HepG2 (cell line): ENCODE measurements at regions not wholly inside any gene's neighbourhood (a gene's known extent, or its start where the extent isn't known, plus 50 kb on each side); places are given as distances from the start of the nearest gene placed in this dataset.

Experiments
- ATAC-seq: fragments of 200-7000 bp; cut with Tn5 transposase; 3 replicates; pipeline ENCODE4 v1.9.1; 2020; ENCODE audit warnings: mild to moderate bottlenecking, moderate library complexity
- BruUV-seq: library from RNA; stranded (reverse); fragments of 400-500 nt; replicated peaks from 2 replicates; lab custom pipeline; 2021; lab: Mats Ljungman, UMichigan
- CTCF ChIA-PET: fragments of 300-600 bp; formaldehyde crosslinking; extraction: SDS; loops from one replicate; lab custom pipeline; 2021; ENCODE audit warnings: low total read pairs, inconsistent platforms, low intra/inter-chr PET ratio; lab: Yijun Ruan, JAX
- POLR2A ChIA-PET: fragments of 350-600 bp; sonication (Branson Sonifier 250); formaldehyde crosslinking; loops from one replicate; lab custom pipeline; 2020; ENCODE audit warnings: antibody characterized with exemption, inconsistent platforms; lab: Yijun Ruan, JAX
- DNase-seq: peaks from one replicate; pipeline ENCODE4 v3.0.0-alpha.2; 2015; ENCODE audit warnings: low spot score
- FAIRE-seq: peaks from 3 replicates; lab custom pipeline; 2011; peaks lifted over from hg19 to GRCh38; lab: Jason Lieb, UNC
- H2AFZ ChIP-seq: one replicate; pipeline ENCODE4 v1.6.1; 2011; ENCODE audit warnings: low read length, inconsistent platforms
- H3K27ac ChIP-seq: fragments of 300-600 bp; 3 replicates; pipeline ENCODE4 v1.8.0; 2011; ENCODE audit warnings: mixed run types, mild to moderate bottlenecking, mixed read lengths, low read length, inconsistent platforms; ENCODE audit not compliant: insufficient read depth; ENCODE audit errors: extremely low read length
- H3K27me3 ChIP-seq, 2 experiments: fragments of 200-600 bp in 1 of 2; 2 replicates in 1 of 2; 3 replicates in 1 of 2; pipeline versions ENCODE4 v1.6.0 to v1.8.0; 2011; ENCODE audit warnings: low read length in 2 of 2, mild to moderate bottlenecking in 2 of 2, moderate library complexity in 2 of 2, inconsistent platforms in 1 of 2; ENCODE audit not compliant: insufficient read depth in 2 of 2, control insufficient read depth in 1 of 2
- H3K36me3 ChIP-seq, 2 experiments: fragments of 200-600 bp in 1 of 2; replicated peaks in 1 of 2; 2 replicates in 1 of 2; 3 replicates in 1 of 2; pipeline versions ENCODE4 v1.5.1 to v1.8.0; 2011; ENCODE audit warnings: low read length in 2 of 2, inconsistent platforms in 1 of 2; ENCODE audit not compliant: insufficient read depth in 2 of 2, control insufficient read depth in 1 of 2
- H3K4me1 ChIP-seq: 2 replicates; pipeline ENCODE4 v1.5.1; 2012; ENCODE audit warnings: low read length, inconsistent platforms; ENCODE audit not compliant: insufficient read depth
- H3K4me2 ChIP-seq: 2 replicates; pipeline ENCODE4 v1.6.0; 2011; ENCODE audit warnings: low read depth, low read length, inconsistent platforms
- H3K4me3 ChIP-seq, 3 experiments: fragments of 200-600 bp in 1 of 3; sonication (generic), shearing (Covaris generic) in 1 of 3; replicated peaks in 1 of 3; 2 replicates each; pipeline ENCODE4 v1.5.1; 2011 to 2016; ENCODE audit warnings: low read length in 3 of 3, inconsistent platforms in 2 of 3, low read depth in 2 of 3, mild to moderate bottlenecking in 2 of 3, control low read depth in 1 of 3, mixed read lengths in 1 of 3; ENCODE audit not compliant: insufficient read depth in 1 of 3
- H3K79me2 ChIP-seq: one replicate; pipeline ENCODE4 v1.6.1; 2011; ENCODE audit warnings: low read length, inconsistent platforms; ENCODE audit not compliant: insufficient read depth
- H3K9ac ChIP-seq: 2 replicates; pipeline ENCODE4 v1.6.0; 2011; ENCODE audit warnings: mild to moderate bottlenecking, low read depth, low read length, inconsistent platforms; ENCODE audit not compliant: insufficient read depth
- H3K9me3 ChIP-seq: 2 replicates; pipeline ENCODE4 v1.5.1; 2012; ENCODE audit warnings: mild to moderate bottlenecking, low read length
- H4K20me1 ChIP-seq: 2 replicates; pipeline ENCODE4 v1.6.0; 2011; ENCODE audit warnings: inconsistent platforms, mild to moderate bottlenecking, low read length, moderate library complexity; ENCODE audit not compliant: insufficient read depth
- CENPX ChIP-seq: sonication (generic); formaldehyde crosslinking; IDR thresholded peaks from 2 replicates; pipeline ENCODE4 v1.9.0; 2021; ENCODE audit warnings: mild to moderate bottlenecking, missing genetic modification reagents, moderate library complexity
- HMG20B ChIP-seq: conservative IDR thresholded peaks from 2 replicates; pipeline ENCODE4 v1.6.1; 2016; ENCODE audit warnings: missing genetic modification reagents, missing compliant biosample characterization
- HOXA5 ChIP-seq: sonication (generic); formaldehyde crosslinking; IDR thresholded peaks from 2 replicates; pipeline ENCODE4 v1.4.0; 2020; ENCODE audit warnings: missing genetic modification reagents
- MAZ ChIP-seq, 2 experiments: sonication (generic) in 1 of 2; formaldehyde crosslinking in 1 of 2; IDR thresholded peaks; 2 replicates each; pipeline versions ENCODE4 v1.5.0 to v1.6.1; 2012 to 2020; ENCODE audit warnings: low read depth in 2 of 2, mild to moderate bottlenecking in 2 of 2, borderline replicate concordance in 1 of 2, improper control_type of control experiment in 1 of 2, low read length in 1 of 2, missing genetic modification reagents in 1 of 2, moderate library complexity in 1 of 2
- RBM22 ChIP-seq: fragments of 200-400 bp; formaldehyde crosslinking; optimal IDR thresholded peaks from 2 replicates; pipeline ENCODE3; 2017; ENCODE audit warnings: mild to moderate bottlenecking, low read length, moderate library complexity
- TMF1 ChIP-seq: sonication (generic); formaldehyde crosslinking; IDR thresholded peaks from 2 replicates; pipeline ENCODE4 v1.8.1; 2022; ENCODE audit warnings: low read depth, missing genetic modification reagents
- YY1 ChIP-seq: IDR thresholded peaks from 2 replicates; pipeline ENCODE4 v1.6.1; 2011; ENCODE audit warnings: low read length, low read depth, moderate library complexity, mild to moderate bottlenecking; ENCODE audit not compliant: insufficient read depth, insufficient replicate concordance
- ZBTB7B ChIP-seq: sonication (generic); formaldehyde crosslinking; IDR thresholded peaks from 2 replicates; pipeline ENCODE4 v1.4.0; 2020; ENCODE audit warnings: missing genetic modification reagents
- ZNF205 ChIP-seq: IDR thresholded peaks from 2 replicates; pipeline ENCODE4 v1.6.1; 2018; ENCODE audit warnings: missing biosample characterization, missing genetic modification reagents
- ZNF557 ChIP-seq: sonication (generic); formaldehyde crosslinking; IDR thresholded peaks from 2 replicates; pipeline ENCODE4 v1.4.0; 2020; ENCODE audit warnings: missing genetic modification reagents
- WGBS: methylation state at CpG from one replicate; pipeline ENCODE4 v1.1.6; 2017; ENCODE audit warnings: low lambda C conversion rate; 5-methylcytosine and 5-hydroxymethylcytosine counted together
- in situ Hi-C: cut with HindIII; loops from 2 replicates; pipeline ENCODE4 v1.10.0; 2017; ENCODE audit warnings: low pct_unique_long_range_greater_than_20kb; ENCODE audit not compliant: extremely low pct_ligation_motif_present
- intact Hi-C: fragments of 100-400 bp; cut with micrococcal nuclease; formaldehyde crosslinking; loops from one replicate; pipeline ENCODE4 v1.10.0; 2022; ENCODE audit not compliant: unreplicated experiment
- TF ChIP-seq, protein P1 (sequence below): sonication (generic); formaldehyde crosslinking; IDR thresholded peaks from 2 replicates; pipeline ENCODE4 v1.4.0; 2020; ENCODE audit warnings: missing genetic modification reagents
- TF ChIP-seq, protein P2 (sequence below), 2 experiments: sonication (generic) in 1 of 2; formaldehyde crosslinking in 1 of 2; IDR thresholded peaks; 2 replicates each; pipeline versions ENCODE4 v1.5.1 to v1.6.1; 2011 to 2020; ENCODE audit warnings: borderline replicate concordance in 1 of 2, low read depth in 1 of 2, low read length in 1 of 2, mild to moderate bottlenecking in 1 of 2, missing genetic modification reagents in 1 of 2, moderate library complexity in 1 of 2

- FAIRE-seq (no peak), DNase-seq (no peak), ATAC-seq (no peak)
- Histone ChIP-seq H3K27ac (no peak overlapping the region), H3K9me3 (no peaks in the 10 kb centered on the region), H3K4me1 (no peaks in the 10 kb centered on the region), H4K20me1 (no peaks in the 10 kb centered on the region), H3K4me3 (no peak overlapping the region), H3K79me2 (no peaks in the 10 kb centered on the region), H2AFZ (no peak overlapping the region), H3K9ac (no peak overlapping the region), H3K4me2 (no peak overlapping the region), H3K36me3 (no peaks in the 10 kb centered on the region), H3K27me3 (no peaks in the 10 kb centered on the region)
- WGBS: 3% methylated on average over 2 of the region's 2 CpGs
- in situ Hi-C loops (no loop called here), intact Hi-C loops (no loop called here)
- CTCF ChIA-PET: no interaction called here
- POLR2A ChIA-PET: no interaction called here
- TF ChIP-seq MAZ (IDR thresholded peaks at IDR 0.05; ENCODE audit: borderline replicate concordance, low read depth, low read length) (no peak), MAZ (CRISPR knock-in tag; IDR thresholded peaks at IDR 0.05; ENCODE audit: low read depth) (no peak), ZNF205 (CRISPR knock-in tag) (no peak), ZBTB7B (CRISPR knock-in tag) (no peak), HOXA5 (CRISPR knock-in tag) (no peak), HMG20B (CRISPR knock-in tag) (no peak), ZNF557 (CRISPR knock-in tag) (no peak), TMF1 (CRISPR knock-in tag) (no peak), RBM22 (no peak), CENPX (CRISPR knock-in tag) (no peak), YY1 (no peak)
- TF ChIP-seq, protein P1, sequence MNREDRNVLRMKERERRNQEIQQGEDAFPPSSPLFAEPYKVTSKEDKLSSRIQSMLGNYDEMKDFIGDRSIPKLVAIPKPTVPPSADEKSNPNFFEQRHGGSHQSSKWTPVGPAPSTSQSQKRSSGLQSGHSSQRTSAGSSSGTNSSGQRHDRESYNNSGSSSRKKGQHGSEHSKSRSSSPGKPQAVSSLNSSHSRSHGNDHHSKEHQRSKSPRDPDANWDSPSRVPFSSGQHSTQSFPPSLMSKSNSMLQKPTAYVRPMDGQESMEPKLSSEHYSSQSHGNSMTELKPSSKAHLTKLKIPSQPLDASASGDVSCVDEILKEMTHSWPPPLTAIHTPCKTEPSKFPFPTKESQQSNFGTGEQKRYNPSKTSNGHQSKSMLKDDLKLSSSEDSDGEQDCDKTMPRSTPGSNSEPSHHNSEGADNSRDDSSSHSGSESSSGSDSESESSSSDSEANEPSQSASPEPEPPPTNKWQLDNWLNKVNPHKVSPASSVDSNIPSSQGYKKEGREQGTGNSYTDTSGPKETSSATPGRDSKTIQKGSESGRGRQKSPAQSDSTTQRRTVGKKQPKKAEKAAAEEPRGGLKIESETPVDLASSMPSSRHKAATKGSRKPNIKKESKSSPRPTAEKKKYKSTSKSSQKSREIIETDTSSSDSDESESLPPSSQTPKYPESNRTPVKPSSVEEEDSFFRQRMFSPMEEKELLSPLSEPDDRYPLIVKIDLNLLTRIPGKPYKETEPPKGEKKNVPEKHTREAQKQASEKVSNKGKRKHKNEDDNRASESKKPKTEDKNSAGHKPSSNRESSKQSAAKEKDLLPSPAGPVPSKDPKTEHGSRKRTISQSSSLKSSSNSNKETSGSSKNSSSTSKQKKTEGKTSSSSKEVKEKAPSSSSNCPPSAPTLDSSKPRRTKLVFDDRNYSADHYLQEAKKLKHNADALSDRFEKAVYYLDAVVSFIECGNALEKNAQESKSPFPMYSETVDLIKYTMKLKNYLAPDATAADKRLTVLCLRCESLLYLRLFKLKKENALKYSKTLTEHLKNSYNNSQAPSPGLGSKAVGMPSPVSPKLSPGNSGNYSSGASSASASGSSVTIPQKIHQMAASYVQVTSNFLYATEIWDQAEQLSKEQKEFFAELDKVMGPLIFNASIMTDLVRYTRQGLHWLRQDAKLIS: no peak
- TF ChIP-seq, protein P2, sequence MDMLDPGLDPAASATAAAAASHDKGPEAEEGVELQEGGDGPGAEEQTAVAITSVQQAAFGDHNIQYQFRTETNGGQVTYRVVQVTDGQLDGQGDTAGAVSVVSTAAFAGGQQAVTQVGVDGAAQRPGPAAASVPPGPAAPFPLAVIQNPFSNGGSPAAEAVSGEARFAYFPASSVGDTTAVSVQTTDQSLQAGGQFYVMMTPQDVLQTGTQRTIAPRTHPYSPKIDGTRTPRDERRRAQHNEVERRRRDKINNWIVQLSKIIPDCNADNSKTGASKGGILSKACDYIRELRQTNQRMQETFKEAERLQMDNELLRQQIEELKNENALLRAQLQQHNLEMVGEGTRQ (IDR thresholded peaks at IDR 0.05; ENCODE audit: low read depth, low read length): no peak
- TF ChIP-seq, protein P2 (CRISPR knock-in tag; IDR thresholded peaks at IDR 0.05; ENCODE audit: borderline replicate concordance): no peak
- no TSS peak for BruUV-seq
Measured at GRCh38 chr2:14720739-14721138, 88.2 kb downstream of the LRATD1 start.
